GM19351 (cell line): ENCODE measurements at regions not wholly inside any gene's neighbourhood (a gene's known extent, or its start where the extent isn't known, plus 50 kb on each side); places are given as distances from the start of the nearest gene placed in this dataset.
"Not testable (repeated sequence)": the region's sequence is repeated elsewhere in the genome, so short reads cannot be mapped to it uniquely, and the experiment has no call there.

Experiments used
- ATAC-seq: cut with Tn5 transposase; IDR thresholded peaks from one replicate; pipeline ENCODE4 v1.9.1; 2021; ENCODE audit warnings: mild to moderate bottlenecking, moderate library complexity; ENCODE audit not compliant: unreplicated experiment

- ATAC-seq = no peak
These were observed 62.4 kb downstream of the CRYBB2 start for GRCh38 chr22:25281675-25282345.

- ATAC-seq = no peak
These were observed 62.9 kb downstream of the CRYBB2 start for GRCh38 chr22:25282346-25282670.

- no peak for ATAC-seq
These were observed 63.5 kb downstream of the CRYBB2 start for GRCh38 chr22:25282671-25283561.

- ATAC-seq = not testable (repeated sequence)
These were observed 69.0 kb downstream of the CRYBB2 start for GRCh38 chr22:25288481-25288880.

- ATAC-seq = not testable (repeated sequence)
These were observed 82.5 kb downstream of the CRYBB2 start for GRCh38 chr22:25301912-25302311.

GRCh38 chr22:25309586-25309985, 90.1 kb downstream of the CRYBB2 start:
- ATAC-seq = not testable (repeated sequence)

- ATAC-seq = not testable (repeated sequence)
These were observed 92.5 kb downstream of the CRYBB2 start for GRCh38 chr22:25311924-25312323.

DNA sequence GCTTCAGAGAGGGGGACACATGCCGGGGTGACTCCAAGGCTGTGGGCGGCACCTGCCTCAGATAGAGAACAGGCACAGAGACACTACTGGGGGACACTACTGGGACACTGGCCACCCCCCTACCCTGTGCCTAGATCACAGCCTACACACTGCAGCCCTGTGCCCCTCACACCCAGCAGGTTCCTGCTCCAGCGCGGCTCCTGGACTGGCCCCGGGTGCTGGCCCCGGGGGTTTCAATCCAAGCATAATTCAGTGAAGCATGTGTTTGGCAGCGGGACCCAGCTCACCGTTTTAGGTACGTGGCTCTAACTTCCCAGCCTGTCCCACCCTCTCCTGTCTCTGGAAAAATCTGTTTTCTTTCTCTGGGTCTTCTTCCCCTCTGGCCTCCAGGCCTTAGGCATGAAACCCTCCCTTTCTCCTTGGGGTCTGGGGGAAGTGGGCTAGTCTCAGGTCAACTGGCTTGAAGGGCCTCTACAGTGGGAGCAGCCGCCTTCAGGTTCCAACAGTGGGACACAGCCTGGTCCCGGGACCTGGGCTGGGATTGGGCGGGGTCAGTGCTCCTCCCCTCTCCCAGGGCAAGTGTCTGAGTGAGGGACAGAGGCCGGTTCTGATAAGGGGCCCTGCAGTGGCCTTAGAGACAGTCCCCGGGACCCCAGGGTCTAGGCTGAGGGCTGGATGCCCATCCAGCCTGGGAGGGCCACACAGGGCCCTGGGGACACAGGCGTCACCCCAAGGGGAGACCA, 98.8 kb downstream of the CRYBB2 start:
- ATAC-seq = no peak

DNA sequence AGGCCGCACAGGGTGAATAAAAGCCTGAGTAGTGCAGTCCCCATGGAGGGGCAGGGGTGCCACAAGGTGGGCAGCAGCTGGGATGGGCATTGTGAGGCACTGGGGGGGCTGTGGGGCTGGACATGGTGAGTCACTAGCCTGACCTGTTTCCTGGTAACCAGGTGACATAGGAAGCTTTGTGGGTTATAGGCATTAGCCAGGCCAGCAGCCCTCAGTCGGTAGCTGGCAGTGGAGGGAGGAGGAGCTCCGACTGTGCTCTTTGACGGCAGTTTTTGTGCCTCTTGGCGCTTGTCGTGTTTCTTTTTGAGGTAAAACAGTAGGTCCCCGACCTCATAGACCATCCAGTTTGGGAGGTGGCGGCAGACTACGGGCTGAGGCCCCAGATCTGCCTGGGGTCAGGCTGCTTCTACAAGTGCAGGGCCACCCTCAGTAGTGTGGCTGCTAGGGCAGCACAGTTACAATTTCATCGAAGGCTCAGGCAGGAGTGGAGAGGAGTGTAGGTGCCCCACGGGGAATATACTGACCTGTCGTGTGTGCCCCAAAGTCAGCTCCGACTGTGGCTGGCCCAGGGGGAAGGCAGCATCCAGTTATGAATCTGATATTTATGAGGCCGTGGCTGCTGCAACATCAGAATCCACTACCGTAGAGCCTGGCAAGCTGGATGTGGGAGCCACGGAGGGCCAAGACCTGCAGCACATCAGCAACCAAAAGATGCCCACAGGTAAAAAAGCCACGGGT, 107.7 kb downstream of the CRYBB2 start:
- no peak for ATAC-seq

GRCh38 chr22:25331050-25331449, 111.6 kb downstream of the CRYBB2 start:
- no peak for ATAC-seq

GRCh38 chr22:25331911-25332310, 112.5 kb downstream of the CRYBB2 start:
- not testable (repeated sequence) for ATAC-seq

GRCh38 chr22:25332386-25332785, 112.9 kb downstream of the CRYBB2 start:
- no peak for ATAC-seq

DNA sequence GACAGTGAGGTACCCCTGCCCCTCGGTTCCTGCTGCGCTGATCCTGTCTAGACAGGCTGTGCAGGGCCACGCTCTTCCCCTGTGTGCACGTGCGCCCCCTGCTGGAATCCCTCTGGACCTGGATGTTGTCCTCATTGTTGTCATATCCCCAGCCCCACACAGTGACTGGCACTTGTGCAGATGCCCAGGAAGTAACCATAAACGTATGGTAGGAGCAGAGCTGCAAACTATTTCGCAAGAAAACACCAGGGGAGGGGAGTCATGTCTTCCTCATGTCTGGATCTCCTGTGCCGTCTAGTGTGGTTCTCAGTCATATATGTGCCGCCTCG, 114.7 kb downstream of the CRYBB2 start:
- no peak for ATAC-seq

GRCh38 chr22:25334631-25335030, 115.2 kb downstream of the CRYBB2 start:
- ATAC-seq = not testable (repeated sequence)

- ATAC-seq = not testable (repeated sequence)
These were observed 115.8 kb downstream of the CRYBB2 start for GRCh38 chr22:25335276-25335675.

DNA sequence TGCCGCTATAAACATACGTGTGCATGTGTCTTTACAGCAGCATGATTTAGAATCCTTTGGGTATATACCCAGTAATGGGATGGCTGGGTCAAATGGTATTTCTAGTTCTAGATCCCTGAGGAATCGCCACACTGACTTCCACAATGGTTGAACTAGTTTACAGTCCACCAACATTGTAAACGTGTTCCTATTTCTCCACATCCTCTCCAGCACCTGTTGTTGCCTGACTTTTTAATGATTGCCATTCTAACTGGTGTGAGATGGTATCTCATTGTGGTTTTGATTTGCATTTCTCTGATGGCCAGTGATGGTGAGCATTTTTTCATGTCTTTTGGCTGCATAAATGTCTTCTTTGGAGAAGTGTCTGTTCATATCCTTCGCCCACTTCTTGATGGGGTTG, 121.1 kb downstream of the CRYBB2 start:
- ATAC-seq = not testable (repeated sequence)

- not testable (repeated sequence) for ATAC-seq
These were observed 124.9 kb downstream of the CRYBB2 start for GRCh38 chr22:25344366-25344765.

- ATAC-seq = no peak
These were observed 127.7 kb downstream of the CRYBB2 start for GRCh38 chr22:25346859-25347751.

GRCh38 chr22:25347752-25348102, 128.3 kb downstream of the CRYBB2 start:
- no peak for ATAC-seq

- ATAC-seq = no peak
These were observed 129.0 kb downstream of the CRYBB2 start for GRCh38 chr22:25348391-25348790.
